AG10803 (cell line): ENCODE measurements at regions not wholly inside any gene's neighbourhood (a gene's known extent, or its start where the extent isn't known, plus 50 kb on each side); places are given as distances from the start of the nearest gene placed in this dataset.

Experiments
- DNase-seq: peaks from one replicate; pipeline ENCODE4 v3.0.0; 2010; ENCODE audit warnings: low read depth
- H3K4me3 ChIP-seq: 2 replicates; pipeline ENCODE4 v1.5.1; 2011; ENCODE audit warnings: mild to moderate bottlenecking, low read length, control low read depth
- CTCF ChIP-seq: conservative IDR thresholded peaks from 2 replicates; pipeline ENCODE4 v1.5.1; 2011; ENCODE audit warnings: mild to moderate bottlenecking, low read length, control low read depth, inconsistent platforms

GRCh38 chr1:30248774-30249173, 474.6 kb downstream of the MATN1 start:
- H3K4me3 ChIP-seq = no peak overlapping the region
- no peak for DNase-seq
- TF ChIP-seq CTCF = no peak

DNA sequence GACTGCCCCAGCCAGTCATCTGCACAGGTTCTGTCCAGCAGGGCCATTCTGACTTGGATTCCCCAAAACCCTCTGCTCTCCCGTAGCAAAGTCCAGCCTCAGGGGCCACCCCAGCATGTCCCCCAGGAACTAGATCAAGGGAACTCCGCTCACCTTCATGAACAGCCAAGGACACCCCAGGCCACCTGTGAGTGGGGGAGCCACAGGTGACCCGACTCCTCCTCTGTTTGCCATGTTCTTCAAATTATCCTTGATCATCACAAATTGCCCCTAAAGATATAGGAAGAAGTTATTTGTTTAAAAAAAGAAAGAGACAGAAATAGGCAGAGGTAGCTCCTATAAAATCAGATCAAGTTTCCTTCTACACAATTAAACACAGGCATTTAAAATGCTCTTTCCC, 475.0 kb downstream of the MATN1 start:
- no peak for DNase-seq
- H3K4me3 ChIP-seq = no peak overlapping the region
- no peak for TF ChIP-seq CTCF

GRCh38 chr1:30244801-30245200, 478.6 kb downstream of the MATN1 start:
- DNase-seq = no peak
- no peak overlapping the region for H3K4me3 ChIP-seq
- TF ChIP-seq CTCF = no peak

GRCh38 chr1:30242722-30243457, 480.5 kb downstream of the MATN1 start:
- TF ChIP-seq CTCF = no peak
- DNase-seq = no peak
- H3K4me3 ChIP-seq = no peak overlapping the region

GRCh38 chr1:30242168-30242567, 481.2 kb downstream of the MATN1 start:
- TF ChIP-seq CTCF = no peak
- no peak for DNase-seq
- no peak overlapping the region for H3K4me3 ChIP-seq

GRCh38 chr1:30241681-30242080, 481.7 kb downstream of the MATN1 start:
- DNase-seq = no peak
- no peak overlapping the region for H3K4me3 ChIP-seq

More at GRCh38 chr1:30241681-30242080, 481.7 kb downstream of the MATN1 start:
- no peak for TF ChIP-seq CTCF
